ENCODE measurements at regions not wholly inside any gene's neighbourhood (a gene's known extent, or its start where the extent isn't known, plus 50 kb on each side); places are given as distances from the start of the nearest gene placed in this dataset.

GRCh38 chr5:24388448-24388847, 256.3 kb downstream of the CDH10 start:
- Histone ChIP-seq H3F3A (ENCODE audit: low read depth) (no peaks in the 10 kb centered on the region), H2AFZ (ENCODE audit: low read length) (no peak overlapping the region), H3K9me2 (replicated peaks; ENCODE audit: low read depth, low read length) (no peaks in the 10 kb centered on the region), H3K9ac (ENCODE audit: low read depth, low read length, poor library complexity, severe bottlenecking) (no peak overlapping the region), H3K27me3 (ENCODE audit: insufficient read depth, low read length, poor library complexity, severe bottlenecking) (no peaks in the 10 kb centered on the region), H3K4me3 (ENCODE audit: low read length, poor library complexity, severe bottlenecking) (no peak overlapping the region), H4K20me1 (ENCODE audit: insufficient read depth, low read length, poor library complexity, severe bottlenecking) (no peaks in the 10 kb centered on the region), H3K36me3 (ENCODE audit: insufficient read depth, low read length) (no peaks in the 10 kb centered on the region), H3K9me3 (ENCODE audit: insufficient read depth, low read depth, low read length) (no peaks in the 10 kb centered on the region; the same call in 1 of the 2 replicates), H3K79me2 (ENCODE audit: insufficient read depth, low read length) (no peaks in the 10 kb centered on the region), H3K4me2 (ENCODE audit: low read depth, low read length, poor library complexity, severe bottlenecking) (no peak overlapping the region), H3K4me1 (ENCODE audit: insufficient read depth, low read length, poor library complexity, severe bottlenecking) (no peaks in the 10 kb centered on the region)
- TF ChIP-seq EZH2phosphoT487 (IDR thresholded peaks at IDR 0.05; ENCODE audit: borderline replicate concordance), result no peak
- no peak for TF ChIP-seq CTCF (conservative IDR thresholded peaks at IDR 0.05; ENCODE audit: low read length)

- H3K4me2 ChIP-seq (ENCODE audit: low read depth, low read length, poor library complexity, severe bottlenecking), result no peak overlapping the region
- no peaks in the 10 kb centered on the region; the same call in 1 of the 2 replicates for H3K9me3 ChIP-seq (ENCODE audit: insufficient read depth, low read depth, low read length)
- H3K27me3 ChIP-seq (ENCODE audit: insufficient read depth, low read length, poor library complexity, severe bottlenecking), result no peaks in the 10 kb centered on the region
- H2AFZ ChIP-seq (ENCODE audit: low read length), result no peak overlapping the region
- no peak overlapping the region for H3K4me3 ChIP-seq (ENCODE audit: low read length, poor library complexity, severe bottlenecking)
- no peaks in the 10 kb centered on the region for H4K20me1 ChIP-seq (ENCODE audit: insufficient read depth, low read length, poor library complexity, severe bottlenecking)
- H3K79me2 ChIP-seq (ENCODE audit: insufficient read depth, low read length), result no peaks in the 10 kb centered on the region
- no peak overlapping the region for H3K9ac ChIP-seq (ENCODE audit: low read depth, low read length, poor library complexity, severe bottlenecking)
- H3K4me1 ChIP-seq (ENCODE audit: insufficient read depth, low read length, poor library complexity, severe bottlenecking), result no peaks in the 10 kb centered on the region
- TF ChIP-seq CTCF (conservative IDR thresholded peaks at IDR 0.05; ENCODE audit: low read length) (no peak), EZH2phosphoT487 (IDR thresholded peaks at IDR 0.05; ENCODE audit: borderline replicate concordance) (no peak)
- no peaks in the 10 kb centered on the region for H3K36me3 ChIP-seq (ENCODE audit: insufficient read depth, low read length)
- H3F3A ChIP-seq (ENCODE audit: low read depth), result no peaks in the 10 kb centered on the region
- no peaks in the 10 kb centered on the region for H3K9me2 ChIP-seq (replicated peaks; ENCODE audit: low read depth, low read length)
Observed at GRCh38 chr5:24389968-24390367, 254.8 kb downstream of the CDH10 start.

GRCh38 chr5:24391816-24392215, 253.0 kb downstream of the CDH10 start:
- no peaks in the 10 kb centered on the region for H3F3A ChIP-seq (ENCODE audit: low read depth)
- H2AFZ ChIP-seq (ENCODE audit: low read length), result no peak overlapping the region
- H3K4me2 ChIP-seq (ENCODE audit: low read depth, low read length, poor library complexity, severe bottlenecking), result no peak overlapping the region
- TF ChIP-seq EZH2phosphoT487 (IDR thresholded peaks at IDR 0.05; ENCODE audit: borderline replicate concordance) (no peak), CTCF (conservative IDR thresholded peaks at IDR 0.05; ENCODE audit: low read length) (no peak)
- no peaks in the 10 kb centered on the region for H3K79me2 ChIP-seq (ENCODE audit: insufficient read depth, low read length)
- no peaks in the 10 kb centered on the region for H3K36me3 ChIP-seq (ENCODE audit: insufficient read depth, low read length)
- no peak overlapping the region for H3K9ac ChIP-seq (ENCODE audit: low read depth, low read length, poor library complexity, severe bottlenecking)
- H3K9me3 ChIP-seq (ENCODE audit: insufficient read depth, low read depth, low read length), result no peaks in the 10 kb centered on the region; the same call in 1 of the 2 replicates
- H3K4me1 ChIP-seq (ENCODE audit: insufficient read depth, low read length, poor library complexity, severe bottlenecking), result no peaks in the 10 kb centered on the region
- H4K20me1 ChIP-seq (ENCODE audit: insufficient read depth, low read length, poor library complexity, severe bottlenecking), result no peaks in the 10 kb centered on the region
- no peaks in the 10 kb centered on the region for H3K27me3 ChIP-seq (ENCODE audit: insufficient read depth, low read length, poor library complexity, severe bottlenecking)
- H3K4me3 ChIP-seq (ENCODE audit: low read length, poor library complexity, severe bottlenecking), result no peak overlapping the region
- no peaks in the 10 kb centered on the region for H3K9me2 ChIP-seq (replicated peaks; ENCODE audit: low read depth, low read length)

All from Loucy (cell line).